Left ventricle myocardium inferior (tissue), 1 donor: ENCODE measurements at regions not wholly inside any gene's neighbourhood (a gene's known extent, or its start where the extent isn't known, plus 50 kb on each side); places are given as distances from the start of the nearest gene placed in this dataset.

Source experiments
- DNase-seq: peaks from one replicate; pipeline ENCODE4 v3.0.0-alpha.2; 2020
- H3K27ac ChIP-seq: fragments of 200-600 bp; replicated peaks from 2 replicates; pipeline ENCODE4 v1.8.0; 2021
- H3K27me3 ChIP-seq: fragments of 200-600 bp; 2 replicates; pipeline ENCODE4 v1.8.0; 2021; ENCODE audit warnings: low read depth
- H3K36me3 ChIP-seq: fragments of 200-600 bp; 2 replicates; pipeline ENCODE4 v1.8.0; 2021
- H3K4me1 ChIP-seq: fragments of 200-600 bp; 2 replicates; pipeline ENCODE4 v1.8.0; 2021
- H3K4me3 ChIP-seq: fragments of 200-600 bp; 2 replicates; pipeline ENCODE4 v1.8.0; 2021; ENCODE audit warnings: mild to moderate bottlenecking, moderate library complexity
- H3K9me3 ChIP-seq: fragments of 200-600 bp; replicated peaks from 2 replicates; pipeline ENCODE4 v1.8.0; 2021
- intact Hi-C: fragments of 100-400 bp; cut with micrococcal nuclease; formaldehyde crosslinking; loops from one replicate; pipeline ENCODE4 v1.11.0; 2022
- TF ChIP-seq, protein P1 (sequence below): fragments of 200-600 bp; IDR thresholded peaks from 2 replicates; pipeline ENCODE4 v1.8.0; 2021; ENCODE audit warnings: antibody characterized with exemption, mild to moderate bottlenecking, borderline replicate concordance
- donor health status: DM: no; HTN: yes; CAD: no; lungs with severe emphysema.

DNA sequence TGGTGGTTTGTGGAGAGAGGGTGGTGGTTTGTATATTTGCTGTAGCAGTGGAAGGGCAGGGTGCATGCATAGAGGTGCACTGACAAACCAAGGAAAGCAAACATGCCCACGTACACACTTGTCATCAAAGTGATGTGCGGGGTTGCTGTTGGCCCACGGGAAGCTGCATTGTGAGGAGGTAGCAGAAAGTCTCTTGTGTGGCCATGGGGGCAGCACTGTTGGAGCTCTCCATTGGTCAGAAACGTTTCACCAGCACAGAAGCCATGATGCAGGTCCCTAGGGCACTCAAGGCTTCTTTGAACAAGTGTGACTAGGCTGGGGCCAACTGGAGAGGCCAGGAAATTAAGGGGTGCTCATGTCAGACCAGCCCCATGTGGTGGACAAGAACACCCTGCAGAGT, 174.8 kb upstream of the KLF8 start:
- TF ChIP-seq, protein P1, sequence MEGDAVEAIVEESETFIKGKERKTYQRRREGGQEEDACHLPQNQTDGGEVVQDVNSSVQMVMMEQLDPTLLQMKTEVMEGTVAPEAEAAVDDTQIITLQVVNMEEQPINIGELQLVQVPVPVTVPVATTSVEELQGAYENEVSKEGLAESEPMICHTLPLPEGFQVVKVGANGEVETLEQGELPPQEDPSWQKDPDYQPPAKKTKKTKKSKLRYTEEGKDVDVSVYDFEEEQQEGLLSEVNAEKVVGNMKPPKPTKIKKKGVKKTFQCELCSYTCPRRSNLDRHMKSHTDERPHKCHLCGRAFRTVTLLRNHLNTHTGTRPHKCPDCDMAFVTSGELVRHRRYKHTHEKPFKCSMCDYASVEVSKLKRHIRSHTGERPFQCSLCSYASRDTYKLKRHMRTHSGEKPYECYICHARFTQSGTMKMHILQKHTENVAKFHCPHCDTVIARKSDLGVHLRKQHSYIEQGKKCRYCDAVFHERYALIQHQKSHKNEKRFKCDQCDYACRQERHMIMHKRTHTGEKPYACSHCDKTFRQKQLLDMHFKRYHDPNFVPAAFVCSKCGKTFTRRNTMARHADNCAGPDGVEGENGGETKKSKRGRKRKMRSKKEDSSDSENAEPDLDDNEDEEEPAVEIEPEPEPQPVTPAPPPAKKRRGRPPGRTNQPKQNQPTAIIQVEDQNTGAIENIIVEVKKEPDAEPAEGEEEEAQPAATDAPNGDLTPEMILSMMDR = no peak
- DNase-seq = no peak
- Histone ChIP-seq H3K36me3 (no peaks in the 10 kb centered on the region), H3K27me3 (no peaks in the 10 kb centered on the region), H3K27ac (no peak overlapping the region), H3K9me3 (peaks cover 34% of the 10 kb centered on the region), H3K4me3 (no peak overlapping the region), H3K4me1 (no peaks in the 10 kb centered on the region)
- intact Hi-C loops = no loop called here

DNA sequence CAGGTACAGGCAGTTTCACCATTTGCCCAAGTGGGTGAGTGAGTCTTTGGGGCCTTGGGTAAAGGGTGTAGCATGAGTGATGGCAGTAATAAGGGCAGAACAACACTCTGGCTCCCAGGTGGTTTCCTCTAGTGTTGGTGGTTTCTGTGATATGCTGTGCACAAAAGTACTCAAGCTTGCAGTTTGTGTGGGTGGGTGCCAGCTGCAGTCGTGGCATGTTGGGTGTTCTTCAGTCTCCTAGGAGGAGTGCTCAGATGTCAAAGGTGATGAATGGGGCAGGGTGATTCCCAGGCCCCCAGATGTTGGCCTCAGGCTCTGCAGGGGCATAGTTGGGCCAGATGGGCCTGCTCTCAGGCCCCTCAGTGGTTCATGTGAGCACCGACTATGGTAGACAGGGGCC, 166.1 kb upstream of the KLF8 start:
- no peak overlapping the region for H3K4me3 ChIP-seq
- intact Hi-C loops = no loop called here
- no peaks in the 10 kb centered on the region for H3K27me3 ChIP-seq
- no peaks in the 10 kb centered on the region for H3K4me1 ChIP-seq
- peaks cover 17% of the 10 kb centered on the region for H3K9me3 ChIP-seq
- DNase-seq = no peak
- TF ChIP-seq, protein P1 = no peak
- H3K36me3 ChIP-seq = no peaks in the 10 kb centered on the region
- no peak overlapping the region for H3K27ac ChIP-seq

DNA sequence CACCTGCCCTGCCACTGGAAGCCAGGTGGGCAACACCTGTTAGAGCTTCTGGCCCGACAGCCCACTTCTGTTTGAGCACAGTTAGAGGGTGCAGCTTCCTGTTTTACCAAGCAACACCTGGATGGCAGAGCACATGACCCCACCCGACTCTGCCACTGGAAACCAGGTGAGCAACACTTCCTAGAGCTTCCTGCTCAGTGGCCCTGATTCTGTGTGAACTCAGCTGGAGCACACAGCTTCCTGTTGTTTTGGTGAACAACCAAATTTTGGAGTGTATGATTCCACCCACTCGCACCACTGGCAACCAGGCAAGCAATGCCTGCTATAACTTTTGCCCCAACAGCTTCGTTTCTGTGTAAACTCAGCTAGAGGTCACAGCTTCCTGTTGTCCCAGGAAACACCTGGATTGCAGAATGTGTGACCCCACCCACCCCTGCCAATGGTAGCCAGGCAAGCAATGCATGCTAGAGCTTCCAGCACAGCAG, 163.8 kb upstream of the KLF8 start:
- H3K27me3 ChIP-seq = no peaks in the 10 kb centered on the region
- intact Hi-C loops = no loop called here
- no peak overlapping the region for H3K4me3 ChIP-seq
- H3K4me1 ChIP-seq = no peaks in the 10 kb centered on the region
- TF ChIP-seq, protein P1 = no peak
- H3K9me3 ChIP-seq = peaks cover 10% of the 10 kb centered on the region
- no peak overlapping the region for H3K27ac ChIP-seq
- H3K36me3 ChIP-seq = no peaks in the 10 kb centered on the region
- no peak for DNase-seq

DNA sequence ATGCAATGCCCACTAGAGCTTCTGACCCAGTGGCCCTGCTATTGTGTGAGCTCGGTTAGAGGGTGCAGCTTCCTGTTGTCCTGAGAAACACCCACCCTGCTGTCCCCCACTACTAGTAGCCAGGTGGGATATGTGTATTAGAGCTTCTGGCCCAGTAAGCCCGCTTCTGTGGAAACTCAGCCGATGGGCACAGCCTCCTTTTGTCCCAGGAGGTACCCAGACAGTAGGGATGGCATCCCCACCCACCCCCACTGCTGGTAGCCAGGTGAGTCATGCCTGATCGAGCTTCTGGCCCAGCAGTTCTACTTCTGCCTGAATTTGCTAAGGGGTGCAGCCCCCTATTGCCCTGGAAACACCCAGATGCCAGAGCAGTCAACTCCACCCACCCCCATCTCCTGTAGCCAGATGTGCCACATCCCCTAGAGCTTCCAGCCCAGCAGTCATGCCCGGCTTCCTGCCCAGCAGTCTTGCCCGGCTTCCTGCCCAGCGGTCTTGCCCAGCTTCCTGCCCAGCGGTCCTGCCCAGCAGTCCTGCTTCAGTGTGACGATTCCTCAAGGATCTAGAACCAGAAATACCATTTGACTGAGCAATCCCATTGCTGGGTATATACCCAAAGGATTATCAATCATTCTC, 162.7 kb upstream of the KLF8 start:
- TF ChIP-seq, protein P1 = no peak
- no peaks in the 10 kb centered on the region for H3K36me3 ChIP-seq
- intact Hi-C loops = no loop called here
- no peaks in the 10 kb centered on the region for H3K27me3 ChIP-seq
- H3K4me1 ChIP-seq = no peaks in the 10 kb centered on the region
- H3K27ac ChIP-seq = no peak overlapping the region
- peaks cover 7% of the 10 kb centered on the region for H3K9me3 ChIP-seq
- no peak for DNase-seq
- H3K4me3 ChIP-seq = no peak overlapping the region

DNA sequence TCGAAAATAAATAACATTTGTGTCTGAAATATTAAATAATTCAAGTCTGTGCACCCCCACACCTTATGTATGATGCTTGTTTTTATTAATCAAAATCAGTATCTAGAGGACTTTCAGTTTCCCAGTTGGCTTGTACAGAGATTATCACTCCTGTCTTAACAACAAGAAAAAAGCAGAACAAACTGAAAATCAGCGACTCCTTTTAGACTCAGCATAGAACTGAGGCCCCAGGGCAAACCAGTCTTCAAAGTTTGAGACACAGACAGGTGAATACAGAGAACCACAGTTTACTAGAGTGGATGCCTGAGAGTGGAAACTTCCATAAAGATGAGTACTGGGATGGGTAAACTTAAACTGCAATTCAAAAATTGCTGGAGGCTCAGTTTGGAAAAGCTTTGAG, 142.8 kb upstream of the KLF8 start:
- no peak for DNase-seq
- no peaks in the 10 kb centered on the region for H3K36me3 ChIP-seq
- intact Hi-C loops = no loop called here

More for the DNA sequence above, 142.8 kb upstream of the KLF8 start:
- Histone ChIP-seq H3K4me3 (no peak overlapping the region), H3K27ac (no peak overlapping the region), H3K9me3 (no peaks in the 10 kb centered on the region), H3K27me3 (no peaks in the 10 kb centered on the region), H3K4me1 (no peaks in the 10 kb centered on the region)
- TF ChIP-seq, protein P1 = no peak
